ENCODE measurements at regions not wholly inside any gene's neighbourhood (a gene's known extent, or its start where the extent isn't known, plus 50 kb on each side); places are given as distances from the start of the nearest gene placed in this dataset.

GRCh38 chr3:186444974-186445373, 82.9 kb upstream of the DGKG start:
- Histone ChIP-seq H2BK20ac (ENCODE audit: low read depth, low read length, poor library complexity, severe bottlenecking) (no peak overlapping the region), H2BK12ac (ENCODE audit: insufficient read length, low read depth, low read length) (no peak overlapping the region), H3K18ac (ENCODE audit: insufficient read length, low read depth, low read length) (no peak overlapping the region), H4K20me1 (ENCODE audit: control insufficient read depth, insufficient read depth, insufficient read length) (no peaks in the 10 kb centered on the region), H2BK15ac (ENCODE audit: low read depth, low read length) (no peak overlapping the region), H2AFZ (ENCODE audit: low read length) (no peak overlapping the region), H3K79me2 (ENCODE audit: insufficient read depth, low read length) (no peaks in the 10 kb centered on the region), H2BK120ac (ENCODE audit: low read depth, low read length, poor library complexity, severe bottlenecking) (no peak overlapping the region), H4K91ac (ENCODE audit: insufficient read length, low read depth, low read length) (no peak overlapping the region), H3K9ac (ENCODE audit: extremely low read depth, insufficient read length, low read length) (no peak overlapping the region), H3K9me3 (ENCODE audit: control insufficient read depth, low read depth, low read length) (no peaks in the 10 kb centered on the region), H3K56ac (ENCODE audit: insufficient read length, low read depth, low read length) (no peak overlapping the region), H4K5ac (ENCODE audit: insufficient read length, low read depth, low read length) (no peak overlapping the region), H3K23ac (ENCODE audit: insufficient read length, low read depth, low read length) (no peak overlapping the region), H3T11ph (ENCODE audit: low read length) (no peak overlapping the region), H3K14ac (ENCODE audit: insufficient read depth, low read length) (no peak overlapping the region), H3K27me3 (ENCODE audit: insufficient read depth, low read length) (no peaks in the 10 kb centered on the region), H3K27ac (ENCODE audit: insufficient read length, low read depth, low read length) (no peak overlapping the region), H3K4me2 (ENCODE audit: insufficient read depth, insufficient read length, low read length) (no peak overlapping the region), H2BK5ac (ENCODE audit: insufficient read length, low read length) (no peak overlapping the region), H3K23me2 (ENCODE audit: insufficient read length, low read depth, low read length, poor library complexity, severe bottlenecking) (no peaks in the 10 kb centered on the region), H3K79me1 (ENCODE audit: insufficient read depth, low read depth, low read length, poor library complexity, severe bottlenecking) (no peaks in the 10 kb centered on the region), H2AK5ac (ENCODE audit: insufficient read length, low read length) (no peak overlapping the region), H3K4ac (ENCODE audit: low read depth, low read length) (no peak overlapping the region), H4K8ac (replicated peaks; ENCODE audit: insufficient read length, low read depth, low read length) (no peak overlapping the region), H3K4me1 (ENCODE audit: insufficient read depth, low read length) (no peaks in the 10 kb centered on the region)
- H3K27ac Mint-ChIP-seq: no peak overlapping the region
- H3K4me1 Mint-ChIP-seq: no peaks in the 10 kb centered on the region
- no peaks in the 10 kb centered on the region for H3K36me3 Mint-ChIP-seq (ENCODE audit: insufficient read depth in 1 of 3, low read depth in 3 of 3)
- DNase-seq: no peak
- H3K9me3 Mint-ChIP-seq: no peaks in the 10 kb centered on the region
- H3K4me3 Mint-ChIP-seq: no peak overlapping the region
- no peaks in the 10 kb centered on the region; the same call in 1 of the 2 replicates for H3K27me3 Mint-ChIP-seq (ENCODE audit: low read depth)
- TF ChIP-seq, protein P1, sequence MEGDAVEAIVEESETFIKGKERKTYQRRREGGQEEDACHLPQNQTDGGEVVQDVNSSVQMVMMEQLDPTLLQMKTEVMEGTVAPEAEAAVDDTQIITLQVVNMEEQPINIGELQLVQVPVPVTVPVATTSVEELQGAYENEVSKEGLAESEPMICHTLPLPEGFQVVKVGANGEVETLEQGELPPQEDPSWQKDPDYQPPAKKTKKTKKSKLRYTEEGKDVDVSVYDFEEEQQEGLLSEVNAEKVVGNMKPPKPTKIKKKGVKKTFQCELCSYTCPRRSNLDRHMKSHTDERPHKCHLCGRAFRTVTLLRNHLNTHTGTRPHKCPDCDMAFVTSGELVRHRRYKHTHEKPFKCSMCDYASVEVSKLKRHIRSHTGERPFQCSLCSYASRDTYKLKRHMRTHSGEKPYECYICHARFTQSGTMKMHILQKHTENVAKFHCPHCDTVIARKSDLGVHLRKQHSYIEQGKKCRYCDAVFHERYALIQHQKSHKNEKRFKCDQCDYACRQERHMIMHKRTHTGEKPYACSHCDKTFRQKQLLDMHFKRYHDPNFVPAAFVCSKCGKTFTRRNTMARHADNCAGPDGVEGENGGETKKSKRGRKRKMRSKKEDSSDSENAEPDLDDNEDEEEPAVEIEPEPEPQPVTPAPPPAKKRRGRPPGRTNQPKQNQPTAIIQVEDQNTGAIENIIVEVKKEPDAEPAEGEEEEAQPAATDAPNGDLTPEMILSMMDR (conservative IDR thresholded peaks at IDR 0.05): no peak
- no CpG with 5 or more reads among the region's 7 CpGs for WGBS (ENCODE audit: extremely low coverage, insufficient read length, low lambda C conversion rate)

Measured in H9 (cell line).